ENCODE measurements at regions not wholly inside any gene's neighbourhood (a gene's known extent, or its start where the extent isn't known, plus 50 kb on each side); places are given as distances from the start of the nearest gene placed in this dataset.

DNA sequence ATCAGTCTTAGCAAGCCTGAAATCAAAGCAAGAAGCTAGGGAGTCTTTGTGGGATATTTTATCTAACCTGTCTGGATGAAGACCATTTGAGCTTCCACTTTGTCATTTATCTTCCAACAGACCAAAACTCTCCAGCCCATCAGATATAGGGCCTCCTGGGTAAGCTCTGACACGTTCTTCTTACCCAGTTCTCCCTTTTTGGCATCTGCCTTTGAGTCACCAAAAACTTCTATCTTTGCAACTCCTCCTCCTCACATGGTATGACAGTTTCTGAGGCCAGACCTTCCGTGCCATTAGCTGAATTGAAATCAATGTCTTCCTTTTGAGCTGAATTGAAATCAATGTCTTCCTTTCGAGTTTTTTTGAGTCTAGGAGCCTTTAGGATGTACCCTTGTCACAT lies 156.6 kb upstream of the SPRY4 start:
- no peak for TF ChIP-seq POLR2A (IDR thresholded peaks at IDR 0.05)
- TF ChIP-seq, protein P1, sequence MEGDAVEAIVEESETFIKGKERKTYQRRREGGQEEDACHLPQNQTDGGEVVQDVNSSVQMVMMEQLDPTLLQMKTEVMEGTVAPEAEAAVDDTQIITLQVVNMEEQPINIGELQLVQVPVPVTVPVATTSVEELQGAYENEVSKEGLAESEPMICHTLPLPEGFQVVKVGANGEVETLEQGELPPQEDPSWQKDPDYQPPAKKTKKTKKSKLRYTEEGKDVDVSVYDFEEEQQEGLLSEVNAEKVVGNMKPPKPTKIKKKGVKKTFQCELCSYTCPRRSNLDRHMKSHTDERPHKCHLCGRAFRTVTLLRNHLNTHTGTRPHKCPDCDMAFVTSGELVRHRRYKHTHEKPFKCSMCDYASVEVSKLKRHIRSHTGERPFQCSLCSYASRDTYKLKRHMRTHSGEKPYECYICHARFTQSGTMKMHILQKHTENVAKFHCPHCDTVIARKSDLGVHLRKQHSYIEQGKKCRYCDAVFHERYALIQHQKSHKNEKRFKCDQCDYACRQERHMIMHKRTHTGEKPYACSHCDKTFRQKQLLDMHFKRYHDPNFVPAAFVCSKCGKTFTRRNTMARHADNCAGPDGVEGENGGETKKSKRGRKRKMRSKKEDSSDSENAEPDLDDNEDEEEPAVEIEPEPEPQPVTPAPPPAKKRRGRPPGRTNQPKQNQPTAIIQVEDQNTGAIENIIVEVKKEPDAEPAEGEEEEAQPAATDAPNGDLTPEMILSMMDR (IDR thresholded peaks at IDR 0.05): no peak

All from heart left ventricle (tissue), 13 donors.